IMR-90 (cell line): ENCODE measurements at regions not wholly inside any gene's neighbourhood (a gene's known extent, or its start where the extent isn't known, plus 50 kb on each side); places are given as distances from the start of the nearest gene placed in this dataset.

Experiments
- ATAC-seq: fragments of 200-7000 bp; cut with Tn5 transposase; 2 replicates; pipeline ENCODE4 v1.9.1; 2020; ENCODE audit warnings: low read depth, mild to moderate bottlenecking, moderate library complexity
- BruUV-seq: library from RNA; stranded (reverse); fragments of 400-500 nt; replicated peaks from 2 replicates; lab custom pipeline; 2021; lab: Mats Ljungman, UMichigan
- CTCF ChIA-PET: fragments of 300-600 bp; formaldehyde crosslinking; extraction: SDS; loops from one replicate; lab custom pipeline; 2021; ENCODE audit warnings: antibody characterized with exemption; lab: Yijun Ruan, JAX
- POLR2A ChIA-PET: fragments of 300-600 bp; sonication (Branson Sonifier 250); formaldehyde crosslinking; loops from one replicate; lab custom pipeline; 2022; ENCODE audit warnings: antibody characterized with exemption; ENCODE audit not compliant: unreplicated experiment; lab: Charles Lee
- DNase-seq: peaks from one replicate; pipeline ENCODE4 v3.0.0; 2013
- H2AFZ ChIP-seq: replicated peaks from 2 replicates; pipeline ENCODE3; 2013; ENCODE audit warnings: low read length, mild to moderate bottlenecking; ENCODE audit not compliant: poor library complexity
- H2AK5ac ChIP-seq: 2 replicates; pipeline ENCODE4 v1.6.1; 2013; ENCODE audit warnings: low read depth, low read length, inconsistent platforms
- H2AK9ac ChIP-seq: replicated peaks from 2 replicates; pipeline ENCODE3; 2013; ENCODE audit warnings: mild to moderate bottlenecking, low read depth, low read length, moderate library complexity; ENCODE audit not compliant: poor library complexity
- H2BK120ac ChIP-seq: 2 replicates; pipeline ENCODE4 v1.6.1; 2013; ENCODE audit warnings: low read depth, low read length, inconsistent platforms
- H2BK15ac ChIP-seq: 3 replicates; pipeline ENCODE4 v1.6.1; 2013; ENCODE audit warnings: low read depth, low read length, inconsistent platforms
- H2BK20ac ChIP-seq: 2 replicates; pipeline ENCODE4 v1.6.1; 2013; ENCODE audit warnings: low read depth, mild to moderate bottlenecking, inconsistent platforms, low read length, moderate library complexity
- H2BK5ac ChIP-seq: 2 replicates; pipeline ENCODE4 v1.6.1; 2013; ENCODE audit warnings: mild to moderate bottlenecking, low read depth, low read length, inconsistent platforms; ENCODE audit not compliant: poor library complexity, severe bottlenecking
- H3K14ac ChIP-seq: replicated peaks from 2 replicates; pipeline ENCODE4 v1.6.1; 2013; ENCODE audit warnings: low read depth, low read length, inconsistent platforms
- H3K18ac ChIP-seq: 2 replicates; pipeline ENCODE4 v1.6.1; 2013; ENCODE audit warnings: low read depth, low read length, control low read depth
- H3K23ac ChIP-seq: 2 replicates; pipeline ENCODE4 v1.6.1; 2013; ENCODE audit warnings: low read depth, low read length, inconsistent platforms
- H3K27ac ChIP-seq: 2 replicates; pipeline ENCODE4 v1.5.1; 2013; ENCODE audit warnings: mild to moderate bottlenecking, control low read depth, low read length; ENCODE audit not compliant: insufficient read depth
- H3K27me3 ChIP-seq: 2 replicates; pipeline ENCODE4 v1.6.1; 2013; ENCODE audit warnings: low read length; ENCODE audit not compliant: control insufficient read depth, insufficient read depth
- H3K36me3 ChIP-seq: 2 replicates; pipeline ENCODE4 v1.6.1; 2013; ENCODE audit warnings: low read length, mixed read lengths; ENCODE audit not compliant: control insufficient read depth, insufficient read depth
- H3K4ac ChIP-seq: 2 replicates; pipeline ENCODE4 v1.6.1; 2013; ENCODE audit warnings: low read depth, low read length, inconsistent platforms
- H3K4me1 ChIP-seq: 2 replicates; pipeline ENCODE4 v1.6.1; 2013; ENCODE audit warnings: low read length, mixed read lengths; ENCODE audit not compliant: control insufficient read depth, insufficient read depth
- H3K4me2 ChIP-seq: 2 replicates; pipeline ENCODE4 v1.6.1; 2013; ENCODE audit warnings: low read depth, mild to moderate bottlenecking, control low read depth, low read length, moderate library complexity
- H3K4me3 ChIP-seq: 2 replicates; pipeline ENCODE4 v1.5.1; 2013; ENCODE audit warnings: low read depth, mild to moderate bottlenecking, control low read depth, low read length, moderate library complexity; ENCODE audit not compliant: insufficient read depth
- H3K56ac ChIP-seq: 2 replicates; pipeline ENCODE4 v1.6.1; 2013; ENCODE audit warnings: low read length, inconsistent platforms; ENCODE audit not compliant: insufficient read depth; ENCODE audit errors: extremely low read depth
- H3K79me1 ChIP-seq, 2 experiments: 2 replicates each; pipeline ENCODE4 v1.6.1; 2013; ENCODE audit warnings: low read length in 2 of 2, inconsistent platforms in 1 of 2, low read depth in 1 of 2
- H3K9ac ChIP-seq: 2 replicates; pipeline ENCODE4 v1.6.1; 2013; ENCODE audit warnings: low read depth, low read length, control low read depth
- H3K9me1 ChIP-seq: 2 replicates; pipeline ENCODE4 v1.6.1; 2013; ENCODE audit warnings: low read length, inconsistent platforms; ENCODE audit not compliant: insufficient read depth
- H3K9me3 ChIP-seq: 2 replicates; pipeline ENCODE4 v1.6.1; 2013; ENCODE audit warnings: low read length; ENCODE audit not compliant: control insufficient read depth, insufficient read depth
- H4K20me1 ChIP-seq: 2 replicates; pipeline ENCODE4 v1.6.1; 2013; ENCODE audit warnings: low read length, inconsistent platforms; ENCODE audit not compliant: insufficient read depth
- H4K5ac ChIP-seq: 2 replicates; pipeline ENCODE4 v1.6.1; 2013; ENCODE audit warnings: mild to moderate bottlenecking, low read depth, low read length, control low read depth
- H4K8ac ChIP-seq, 2 experiments: 2 replicates each; pipeline ENCODE4 v1.6.1; 2013; ENCODE audit warnings: low read depth in 2 of 2, low read length in 2 of 2, control low read depth in 1 of 2, inconsistent platforms in 1 of 2
- H4K91ac ChIP-seq: 2 replicates; pipeline ENCODE4 v1.6.1; 2013; ENCODE audit warnings: low read depth, low read length, inconsistent platforms; ENCODE audit not compliant: insufficient read depth
- CHD1 ChIP-seq: IDR thresholded peaks from 2 replicates; pipeline ENCODE4 v1.6.1; 2012; ENCODE audit warnings: low read depth, low read length, improper control_type of control experiment
- MAZ ChIP-seq: IDR thresholded peaks from 2 replicates; pipeline ENCODE4 v1.6.1; 2012; ENCODE audit warnings: low read depth, mild to moderate bottlenecking, low read length, improper control_type of control experiment, moderate library complexity, borderline replicate concordance
- NFE2L2 ChIP-seq: fragments of 150-350 bp; IDR thresholded peaks from 2 replicates; pipeline ENCODE4 v1.6.1; 2016; ENCODE audit warnings: low read depth, mild to moderate bottlenecking, low read length
- RCOR1 ChIP-seq: IDR thresholded peaks from 2 replicates; pipeline ENCODE4 v1.6.1; 2012; ENCODE audit warnings: mild to moderate bottlenecking, low read length, improper control_type of control experiment; ENCODE audit not compliant: insufficient replicate concordance
- WGBS, 2 experiments: methylation state at CpG; one replicate each; pipeline versions ENCODE4 v1.1.5 to v1.1.7; 2013; ENCODE audit warnings: missing lambda C conversion rate in 2 of 2; ENCODE audit not compliant: insufficient read length in 1 of 2; ENCODE audit errors: extremely low coverage in 2 of 2; 5-methylcytosine and 5-hydroxymethylcytosine counted together
- dilution Hi-C: fragments of 300-500 bp; cut with HindIII; formaldehyde crosslinking; loops from one replicate; pipeline ENCODE4 v1.14.3; 2018; ENCODE audit warnings: low sequenced_read_pairs; ENCODE audit not compliant: unreplicated experiment
- in situ Hi-C: fragments of 300-500 bp; cut with MboI; formaldehyde crosslinking; loops from 3 replicates; pipeline ENCODE4 v1.14.3; 2019; ENCODE audit warnings: low sequenced_read_pairs, inconsistent platforms, mixed read lengths
- intact Hi-C: fragments of 100-400 bp; cut with micrococcal nuclease; formaldehyde crosslinking; loops from 2 replicates; pipeline ENCODE4 v1.10.0; 2022
- TF ChIP-seq, protein P1 (sequence below): fragments of 150-350 bp; IDR thresholded peaks from 2 replicates; pipeline ENCODE4 v1.6.1; 2016; ENCODE audit warnings: low read depth, mild to moderate bottlenecking, low read length, moderate library complexity, borderline replicate concordance

GRCh38 chr5:25418319-25418859 is 773.6 kb upstream of the CDH10 start:
- Histone ChIP-seq H3K4ac (no peak overlapping the region), H2AFZ (no peak overlapping the region), H3K36me3 (no peaks in the 10 kb centered on the region), H3K79me1 (no peaks in the 10 kb centered on the region), H2AK9ac (no peak overlapping the region), H4K5ac (no peak overlapping the region), H3K27me3 (no peaks in the 10 kb centered on the region), H4K91ac (no peak overlapping the region), H3K18ac (no peak overlapping the region), H2AK5ac (no peak overlapping the region), H3K4me2 (no peak overlapping the region), H2BK5ac (no peak overlapping the region), H3K4me3 (no peak overlapping the region), H3K9me1 (no peaks in the 10 kb centered on the region), H3K56ac (no peak overlapping the region), H2BK120ac (no peak overlapping the region), H4K8ac (no peak overlapping the region), H3K27ac (no peak overlapping the region), H3K4me1 (no peaks in the 10 kb centered on the region), H4K20me1 (no peaks in the 10 kb centered on the region), H3K14ac (no peak overlapping the region), H2BK20ac (no peak overlapping the region), H2BK15ac (no peak overlapping the region), H3K9me3 (peaks cover 2% of the 10 kb centered on the region; the same call in 1 of the 2 replicates), H3K9ac (no peak overlapping the region), H3K23ac (no peak overlapping the region)
- DNase-seq = no peak
- dilution Hi-C loops (no loop called here), in situ Hi-C loops (no loop called here), intact Hi-C loops (no loop called here)
- no CpG with 5 or more reads among the region's 2 CpGs for WGBS, 2 experiments
- TF ChIP-seq NFE2L2 = no peak
- TF ChIP-seq, protein P1, sequence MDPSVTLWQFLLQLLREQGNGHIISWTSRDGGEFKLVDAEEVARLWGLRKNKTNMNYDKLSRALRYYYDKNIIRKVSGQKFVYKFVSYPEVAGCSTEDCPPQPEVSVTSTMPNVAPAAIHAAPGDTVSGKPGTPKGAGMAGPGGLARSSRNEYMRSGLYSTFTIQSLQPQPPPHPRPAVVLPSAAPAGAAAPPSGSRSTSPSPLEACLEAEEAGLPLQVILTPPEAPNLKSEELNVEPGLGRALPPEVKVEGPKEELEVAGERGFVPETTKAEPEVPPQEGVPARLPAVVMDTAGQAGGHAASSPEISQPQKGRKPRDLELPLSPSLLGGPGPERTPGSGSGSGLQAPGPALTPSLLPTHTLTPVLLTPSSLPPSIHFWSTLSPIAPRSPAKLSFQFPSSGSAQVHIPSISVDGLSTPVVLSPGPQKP = no peak
- no peak for TF ChIP-seq RCOR1
- TF ChIP-seq MAZ = no peak
- no peak for TF ChIP-seq CHD1
- POLR2A ChIA-PET = no interaction called here
- CTCF ChIA-PET = no interaction called here
- no TSS peak for BruUV-seq
- ATAC-seq = no peak
